H1 (cell line): ENCODE measurements at regions not wholly inside any gene's neighbourhood (a gene's known extent, or its start where the extent isn't known, plus 50 kb on each side); places are given as distances from the start of the nearest gene placed in this dataset.

Source experiments
- PHF8 ChIP-seq: fragments of 200-600 bp; sonication (generic); conservative IDR thresholded peaks from 2 replicates; pipeline ENCODE4 v1.7.1; 2012; ENCODE audit warnings: low read depth, mild to moderate bottlenecking, inconsistent platforms, low read length, moderate library complexity

DNA sequence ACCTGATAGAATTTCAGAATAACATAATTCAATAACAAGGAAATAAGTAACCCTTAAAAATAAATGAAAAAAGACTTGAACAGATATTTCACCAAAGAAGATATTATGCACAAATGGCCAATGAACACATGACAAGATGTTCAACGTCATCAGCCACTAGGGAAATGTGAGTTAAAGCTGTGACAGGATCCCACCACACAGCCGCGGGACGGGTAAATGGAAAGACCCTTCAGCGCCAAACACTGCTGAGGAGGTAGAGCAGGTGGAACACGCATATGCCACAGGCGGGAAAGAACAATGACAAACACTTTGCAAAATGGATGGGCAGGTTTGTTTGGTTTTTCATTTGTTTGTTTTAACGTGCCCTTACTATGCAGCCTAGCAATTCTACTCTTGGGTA is 86.1 kb upstream of the RNF32 start (continued):
- no peak for TF ChIP-seq PHF8
